T-helper 2 cell (primary cell): ENCODE measurements at regions not wholly inside any gene's neighbourhood (a gene's known extent, or its start where the extent isn't known, plus 50 kb on each side); places are given as distances from the start of the nearest gene placed in this dataset.

Experiments used
- DNase-seq, 5 experiments: peaks; one replicate each; pipeline versions ENCODE4 v3.0.0 to v3.0.0-alpha.2; 2012 to 2022

DNA sequence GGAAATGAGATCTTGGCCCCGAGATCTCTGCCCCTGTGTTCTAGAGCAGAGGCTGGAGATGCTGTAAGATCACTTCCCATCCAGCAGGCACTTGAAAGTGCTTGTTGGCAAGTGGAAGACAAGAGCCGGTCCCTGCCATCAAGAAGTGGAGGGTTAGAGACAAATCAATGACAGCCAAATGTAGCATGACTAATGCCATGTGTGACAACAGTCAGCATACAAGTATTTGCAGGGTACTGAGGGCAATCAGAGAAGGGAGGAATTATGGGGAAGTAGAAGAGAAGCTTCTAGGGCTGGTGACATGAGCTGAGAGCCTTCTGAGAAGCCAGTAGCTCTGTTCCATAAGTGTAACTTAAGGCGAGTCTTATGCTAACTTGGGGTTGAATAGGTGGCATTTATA is 58.6 kb downstream of the TMEM17 start:
- DNase-seq, result no peak

- DNase-seq, result no peak
Measured at GRCh38 chr2:62446491-62446890, 59.5 kb downstream of the TMEM17 start.

GRCh38 chr2:62443886-62444285 is 62.1 kb downstream of the TMEM17 start:
- DNase-seq, result no peak

- DNase-seq, result no peak
Measured at GRCh38 chr2:62443471-62443870, 62.5 kb downstream of the TMEM17 start.

DNA sequence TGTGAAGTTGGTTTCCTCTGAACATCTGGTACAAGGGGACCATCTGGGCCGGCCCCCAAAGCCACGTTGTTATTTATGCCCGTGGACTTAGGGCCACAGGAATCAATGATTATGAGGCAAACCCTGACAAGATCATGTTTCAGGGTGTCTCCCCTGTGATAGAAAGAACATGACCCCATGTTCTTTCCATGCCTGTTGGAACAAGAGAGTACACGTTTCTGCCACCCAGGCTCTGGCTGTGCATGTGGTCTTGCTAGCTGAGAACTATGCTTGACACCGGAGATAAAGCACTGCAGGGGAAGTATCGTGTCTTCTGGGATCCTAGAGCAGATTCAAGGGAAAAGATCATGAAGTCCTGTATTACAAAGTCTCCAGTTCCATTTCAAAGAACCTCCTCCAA is 64.2 kb downstream of the TMEM17 start:
- no peak for DNase-seq

DNA sequence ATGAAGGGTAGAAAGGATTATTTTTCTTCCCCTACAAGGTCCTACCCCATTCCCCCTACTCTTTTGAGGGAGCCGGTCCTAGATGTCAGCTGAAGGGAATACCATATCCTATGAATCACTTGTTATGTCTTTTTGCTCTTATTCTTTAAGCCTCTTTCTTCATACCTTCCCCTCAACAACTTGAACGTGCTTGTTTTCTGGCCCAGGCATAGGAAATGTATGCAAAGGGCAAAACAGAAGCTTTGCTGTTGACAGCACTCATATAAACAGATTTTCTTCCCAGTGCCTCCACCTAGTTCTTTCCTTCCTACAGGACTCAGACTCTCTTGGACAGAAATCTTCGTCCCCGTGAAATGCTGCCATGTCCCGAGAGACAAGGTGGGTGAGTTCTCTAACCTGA is 64.6 kb downstream of the TMEM17 start:
- DNase-seq, result no peak

- no peak for DNase-seq
Measured at GRCh38 chr2:62440281-62440946, 65.6 kb downstream of the TMEM17 start.

- no peak for DNase-seq
Measured at GRCh38 chr2:62439425-62439824, 66.6 kb downstream of the TMEM17 start.

DNA sequence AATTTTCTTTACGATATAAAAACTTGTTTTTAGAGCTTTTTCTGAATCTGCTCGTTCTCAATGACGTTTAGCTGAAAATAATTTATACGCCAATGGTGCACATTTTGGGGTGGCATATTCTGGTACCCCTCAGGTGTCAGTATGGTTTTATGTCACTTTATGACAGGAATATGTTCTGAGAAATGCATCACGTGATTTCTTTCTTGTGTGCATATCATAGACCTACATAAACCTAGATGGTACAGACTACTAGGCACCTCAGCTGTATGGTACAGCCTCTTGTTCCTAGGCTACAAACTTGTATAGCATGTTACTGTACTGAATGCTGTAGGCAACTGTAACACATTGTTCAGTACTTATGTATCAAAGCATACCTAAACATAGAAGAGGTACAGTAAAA is 68.2 kb downstream of the TMEM17 start:
- no peak for DNase-seq

DNA sequence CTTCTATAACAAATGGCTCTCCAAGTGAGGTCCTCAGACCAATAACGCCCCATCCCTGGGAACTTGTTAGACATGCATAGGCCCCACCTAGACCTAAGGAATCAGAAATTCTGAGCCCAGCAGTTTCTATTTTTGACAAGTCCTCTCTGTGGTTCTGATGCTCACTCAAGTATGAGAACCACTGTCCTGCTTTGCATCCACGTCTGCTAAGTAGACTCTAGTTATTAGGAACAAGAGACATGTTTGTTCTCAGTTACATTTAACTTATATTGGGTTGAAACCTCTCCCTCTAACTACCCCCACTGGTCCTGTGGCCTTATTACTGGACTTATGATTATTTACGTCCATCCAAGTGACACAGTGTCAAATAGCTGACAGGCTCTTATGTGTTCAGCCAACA is 70.3 kb downstream of the TMEM17 start:
- no peak for DNase-seq

GRCh38 chr2:62432407-62432806 is 73.6 kb downstream of the TMEM17 start:
- DNase-seq, result no peak

- no peak for DNase-seq
Measured at GRCh38 chr2:62431512-62431911, 74.5 kb downstream of the TMEM17 start.

DNA sequence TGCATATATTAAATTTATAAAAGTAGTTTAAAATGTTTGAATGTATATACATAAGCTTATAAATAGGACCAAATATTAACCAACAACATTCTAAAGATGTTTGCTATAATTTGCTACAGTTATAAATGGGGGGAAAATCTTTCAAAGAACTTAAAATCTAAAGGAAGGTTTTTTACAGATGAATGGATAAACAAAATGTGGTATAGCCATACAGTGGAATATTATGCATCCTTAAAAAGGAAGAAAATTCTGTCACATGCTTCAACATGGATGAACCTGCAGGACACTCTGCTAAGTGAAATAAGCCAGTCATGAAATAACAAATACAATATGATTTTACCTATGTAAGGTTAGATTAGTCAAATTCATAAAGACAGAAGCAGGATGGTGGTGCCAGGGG is 75.8 kb downstream of the TMEM17 start:
- DNase-seq, result no peak

- no peak for DNase-seq
Measured at GRCh38 chr2:62427146-62427545, 78.8 kb downstream of the TMEM17 start.

GRCh38 chr2:62426154-62426912 is 79.7 kb downstream of the TMEM17 start:
- no peak for DNase-seq

GRCh38 chr2:62425684-62426083 is 80.3 kb downstream of the TMEM17 start:
- DNase-seq, result no peak

DNA sequence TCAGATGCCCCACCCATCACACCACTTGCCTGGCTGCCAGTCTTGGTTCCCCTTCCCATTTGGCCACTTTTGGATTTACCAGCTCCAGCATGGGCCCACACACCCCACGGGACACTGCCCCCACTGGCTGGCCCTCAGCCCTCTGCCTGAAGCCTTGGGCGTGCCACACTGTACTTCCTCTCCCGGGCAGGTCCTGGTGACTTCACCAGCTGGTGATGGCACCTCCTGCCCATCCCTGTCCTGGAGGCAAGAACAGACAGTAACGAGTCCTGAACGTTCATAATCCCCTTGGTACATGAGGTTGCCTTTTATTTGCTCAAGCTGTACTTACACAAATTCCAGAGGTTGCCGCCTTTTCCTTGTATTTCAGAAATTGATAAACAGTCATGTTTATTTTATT is 81.1 kb downstream of the TMEM17 start:
- no peak for DNase-seq

GRCh38 chr2:62423883-62424458 is 82.0 kb downstream of the TMEM17 start:
- DNase-seq, result no peak

- DNase-seq, result no peak
Measured at GRCh38 chr2:62423235-62423634, 82.8 kb downstream of the TMEM17 start.

GRCh38 chr2:62415518-62415917 is 90.5 kb downstream of the TMEM17 start:
- DNase-seq, result no peak

DNA sequence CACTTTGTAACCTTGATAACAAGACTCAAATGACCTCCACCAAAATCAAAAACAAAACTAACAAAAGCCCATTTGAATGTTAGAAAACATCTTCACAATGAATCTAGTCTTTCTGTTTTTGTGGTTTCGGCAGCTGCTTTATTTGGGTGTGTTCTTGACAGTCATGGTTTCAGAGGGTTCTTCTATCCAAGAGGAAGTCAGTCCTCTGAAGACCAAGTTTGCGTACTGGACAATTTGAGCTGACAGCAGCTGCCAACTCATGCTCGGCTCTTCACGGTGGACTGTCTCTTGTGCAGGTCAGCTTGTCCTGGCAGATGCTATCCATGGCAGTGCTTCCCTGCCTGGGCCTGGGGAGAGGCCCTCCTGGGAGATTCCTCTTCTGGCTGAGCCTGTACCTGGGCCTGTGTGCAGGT is 91.0 kb downstream of the TMEM17 start:
- peak in 1 of 5 experiments; percentile 31 for DNase-seq

GRCh38 chr2:62413116-62413663 is 92.8 kb downstream of the TMEM17 start:
- no peak for DNase-seq

DNA sequence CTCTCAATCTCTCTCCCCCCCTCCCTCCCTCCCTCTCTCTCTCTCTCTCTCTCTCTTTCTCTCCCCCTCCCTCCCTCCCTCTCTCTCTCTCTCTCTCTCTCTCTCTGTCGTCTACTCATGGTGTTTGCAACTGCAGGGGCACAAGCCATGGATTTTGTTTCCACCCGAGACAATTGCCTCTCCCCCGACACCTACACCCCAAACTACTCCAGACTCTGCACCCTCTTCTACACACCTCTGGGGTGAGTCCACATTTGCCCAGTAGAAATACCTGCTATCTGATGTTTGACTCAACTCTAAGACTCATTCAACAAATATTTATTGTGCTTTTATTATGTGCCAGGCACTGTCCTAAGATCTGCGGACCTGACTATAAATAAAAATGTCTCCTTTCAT is 93.7 kb downstream of the TMEM17 start:
- DNase-seq, result no peak

DNA sequence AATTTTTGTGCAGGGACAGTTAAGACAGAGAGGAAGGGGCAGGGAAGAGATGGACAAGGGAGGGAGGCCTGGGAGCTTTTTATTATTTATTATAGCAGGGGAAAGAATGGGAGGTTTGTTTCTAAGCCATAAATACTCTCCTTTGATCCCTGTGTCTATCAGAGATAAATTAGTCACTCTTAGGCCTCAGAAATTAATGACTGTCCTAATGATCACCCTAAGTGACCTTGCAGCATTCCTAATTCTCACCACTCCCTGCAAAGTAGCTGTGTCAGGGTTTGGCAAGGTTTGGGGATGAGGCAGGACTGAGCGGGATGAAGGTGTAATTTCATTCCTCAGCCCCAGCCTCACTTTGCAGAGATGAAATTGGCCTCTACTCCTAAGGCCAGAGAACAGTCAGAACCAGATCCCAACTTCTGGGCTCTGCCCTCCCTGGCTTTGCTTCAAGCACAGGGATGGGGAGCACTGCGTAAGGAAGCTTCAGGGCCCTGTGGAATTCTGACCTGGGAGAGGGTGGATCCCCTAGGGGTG is 95.0 kb downstream of the TMEM17 start:
- no peak for DNase-seq
